ENCODE measurements at regions not wholly inside any gene's neighbourhood (a gene's known extent, or its start where the extent isn't known, plus 50 kb on each side); places are given as distances from the start of the nearest gene placed in this dataset.

- no peaks in the 10 kb centered on the region for H3K36me3 ChIP-seq (replicated peaks; ENCODE audit: low read depth, low read length)
- peaks cover 19% of the 10 kb centered on the region for H3K27me3 ChIP-seq (ENCODE audit: low read depth, low read length)
- no peak overlapping the region for H3K4me2 ChIP-seq (ENCODE audit: low read length)
- H3K27ac ChIP-seq (ENCODE audit: low read length): no peak overlapping the region
- no peaks in the 10 kb centered on the region for H4K20me1 ChIP-seq (ENCODE audit: insufficient read depth, low read length)
- TF ChIP-seq EZH2phosphoT487 (IDR thresholded peaks at IDR 0.05; ENCODE audit: low read depth) (no peak), CTCF (IDR thresholded peaks at IDR 0.05; ENCODE audit: low read depth, low read length) (no peak)
- no peaks in the 10 kb centered on the region for H3K79me2 ChIP-seq (ENCODE audit: low read length)
- no peak overlapping the region for H3K9ac ChIP-seq (ENCODE audit: low read length)
- H2AFZ ChIP-seq (ENCODE audit: low read depth, low read length): no peak overlapping the region
- no peaks in the 10 kb centered on the region for H3K4me1 ChIP-seq (ENCODE audit: low read length)
- no peak overlapping the region for H3K4me3 ChIP-seq (ENCODE audit: low read length)
- no peaks in the 10 kb centered on the region for H3K9me3 ChIP-seq (ENCODE audit: insufficient read depth, low read length)
These were observed 498.4 kb downstream of the PDCD6IP start for GRCh38 chr3:34296796-34297195.

- H3K79me2 ChIP-seq (ENCODE audit: low read length): no peaks in the 10 kb centered on the region
- no peaks in the 10 kb centered on the region for H4K20me1 ChIP-seq (ENCODE audit: insufficient read depth, low read length)
- no peak overlapping the region for H3K4me2 ChIP-seq (ENCODE audit: low read length)
- H3K27ac ChIP-seq (ENCODE audit: low read length): no peak overlapping the region
- H2AFZ ChIP-seq (ENCODE audit: low read depth, low read length): no peak overlapping the region
- H3K4me3 ChIP-seq (ENCODE audit: low read length): no peak overlapping the region
- H3K9me3 ChIP-seq (ENCODE audit: insufficient read depth, low read length): no peaks in the 10 kb centered on the region
- no peak for TF ChIP-seq CTCF (IDR thresholded peaks at IDR 0.05; ENCODE audit: low read depth, low read length)
- no peak for TF ChIP-seq EZH2phosphoT487 (IDR thresholded peaks at IDR 0.05; ENCODE audit: low read depth)
- no peaks in the 10 kb centered on the region for H3K36me3 ChIP-seq (replicated peaks; ENCODE audit: low read depth, low read length)
- H3K4me1 ChIP-seq (ENCODE audit: low read length): no peaks in the 10 kb centered on the region
- H3K9ac ChIP-seq (ENCODE audit: low read length): no peak overlapping the region
- peaks cover 19% of the 10 kb centered on the region for H3K27me3 ChIP-seq (ENCODE audit: low read depth, low read length)
These were observed 500.2 kb downstream of the PDCD6IP start for GRCh38 chr3:34298653-34299052.

DNA sequence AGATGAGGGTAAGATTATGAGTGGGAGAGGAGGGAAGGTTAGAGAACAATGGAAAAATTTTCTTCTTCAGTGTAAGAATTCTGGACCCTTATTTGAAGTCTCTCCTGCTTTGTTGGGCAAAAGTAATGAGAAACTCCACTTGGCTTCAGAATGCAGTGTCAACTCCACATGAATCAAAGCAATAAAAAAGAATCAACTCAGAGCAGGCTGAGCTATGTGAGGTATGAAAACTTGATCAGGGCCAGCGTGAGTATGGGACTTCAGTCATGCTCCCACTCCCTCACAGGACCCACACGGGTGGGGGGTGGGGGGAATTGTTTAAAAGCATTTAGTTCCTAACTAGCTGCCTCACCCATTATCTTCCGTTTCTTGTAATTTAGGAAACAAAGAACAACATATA lies 502.2 kb downstream of the PDCD6IP start:
- H3K79me2 ChIP-seq (ENCODE audit: low read length): no peaks in the 10 kb centered on the region
- H4K20me1 ChIP-seq (ENCODE audit: insufficient read depth, low read length): no peaks in the 10 kb centered on the region
- TF ChIP-seq CTCF (IDR thresholded peaks at IDR 0.05; ENCODE audit: low read depth, low read length) (no peak), EZH2phosphoT487 (IDR thresholded peaks at IDR 0.05; ENCODE audit: low read depth) (no peak)
- H3K36me3 ChIP-seq (replicated peaks; ENCODE audit: low read depth, low read length): no peaks in the 10 kb centered on the region
- no peak overlapping the region for H3K4me2 ChIP-seq (ENCODE audit: low read length)
- H3K27ac ChIP-seq (ENCODE audit: low read length): no peak overlapping the region
- no peak overlapping the region for H2AFZ ChIP-seq (ENCODE audit: low read depth, low read length)
- no peaks in the 10 kb centered on the region for H3K4me1 ChIP-seq (ENCODE audit: low read length)
- no peak overlapping the region for H3K9ac ChIP-seq (ENCODE audit: low read length)
- no peaks in the 10 kb centered on the region for H3K9me3 ChIP-seq (ENCODE audit: insufficient read depth, low read length)
- no peak overlapping the region for H3K4me3 ChIP-seq (ENCODE audit: low read length)
- H3K27me3 ChIP-seq (ENCODE audit: low read depth, low read length): peaks cover 19% of the 10 kb centered on the region

DNA sequence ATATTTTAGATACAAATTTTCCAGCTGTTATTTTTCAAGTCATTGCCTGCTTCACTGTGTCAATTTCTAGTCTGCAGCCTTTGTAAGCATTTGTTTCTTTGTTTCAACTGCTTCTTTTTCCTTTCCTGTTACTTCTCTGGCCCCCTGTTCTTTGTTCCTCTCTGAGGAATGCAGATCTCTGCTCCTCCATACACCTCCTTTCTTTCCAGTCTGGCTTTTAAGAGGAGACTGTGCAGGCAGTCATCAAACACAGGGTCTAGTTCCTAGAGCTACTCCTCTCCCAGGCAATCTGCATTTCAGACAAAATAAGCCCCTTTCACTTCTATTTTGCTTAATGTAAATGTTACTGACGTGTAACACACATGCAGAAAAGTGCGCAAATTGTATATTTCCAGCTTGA lies 502.9 kb downstream of the PDCD6IP start:
- Histone ChIP-seq H3K4me2 (ENCODE audit: low read length) (no peak overlapping the region), H3K27ac (ENCODE audit: low read length) (no peak overlapping the region), H3K4me1 (ENCODE audit: low read length) (no peaks in the 10 kb centered on the region), H2AFZ (ENCODE audit: low read depth, low read length) (no peak overlapping the region), H3K4me3 (ENCODE audit: low read length) (no peak overlapping the region), H3K79me2 (ENCODE audit: low read length) (no peaks in the 10 kb centered on the region), H3K36me3 (replicated peaks; ENCODE audit: low read depth, low read length) (no peaks in the 10 kb centered on the region), H4K20me1 (ENCODE audit: insufficient read depth, low read length) (no peaks in the 10 kb centered on the region), H3K9ac (ENCODE audit: low read length) (no peak overlapping the region), H3K9me3 (ENCODE audit: insufficient read depth, low read length) (no peaks in the 10 kb centered on the region), H3K27me3 (ENCODE audit: low read depth, low read length) (peaks cover 19% of the 10 kb centered on the region)
- TF ChIP-seq CTCF (IDR thresholded peaks at IDR 0.05; ENCODE audit: low read depth, low read length) (no peak), EZH2phosphoT487 (IDR thresholded peaks at IDR 0.05; ENCODE audit: low read depth) (no peak)
